ENCODE measurements at regions not wholly inside any gene's neighbourhood (a gene's known extent, or its start where the extent isn't known, plus 50 kb on each side); places are given as distances from the start of the nearest gene placed in this dataset.

DNA sequence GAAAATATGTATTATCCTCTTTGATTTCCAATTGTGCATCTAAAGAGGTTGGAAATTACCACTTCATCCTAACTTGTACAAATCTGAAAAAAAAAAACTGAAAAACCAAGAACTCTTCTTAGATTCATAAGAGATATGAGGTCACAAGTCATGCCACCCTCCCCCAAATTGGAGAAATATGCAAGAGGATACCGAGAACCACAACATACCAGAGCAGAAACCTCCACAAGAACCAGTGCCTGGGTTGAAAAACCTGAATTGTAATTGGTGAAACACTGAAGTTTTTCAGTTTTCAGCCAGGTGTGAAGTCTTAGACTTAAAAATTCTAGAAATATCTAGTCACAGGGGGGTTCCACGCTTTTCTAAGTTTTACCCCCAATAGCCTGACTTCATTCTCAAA is 1029.5 kb upstream of the LRRTM1 start:
- no peak for DNase-seq (ENCODE audit: low spot score)

DNA sequence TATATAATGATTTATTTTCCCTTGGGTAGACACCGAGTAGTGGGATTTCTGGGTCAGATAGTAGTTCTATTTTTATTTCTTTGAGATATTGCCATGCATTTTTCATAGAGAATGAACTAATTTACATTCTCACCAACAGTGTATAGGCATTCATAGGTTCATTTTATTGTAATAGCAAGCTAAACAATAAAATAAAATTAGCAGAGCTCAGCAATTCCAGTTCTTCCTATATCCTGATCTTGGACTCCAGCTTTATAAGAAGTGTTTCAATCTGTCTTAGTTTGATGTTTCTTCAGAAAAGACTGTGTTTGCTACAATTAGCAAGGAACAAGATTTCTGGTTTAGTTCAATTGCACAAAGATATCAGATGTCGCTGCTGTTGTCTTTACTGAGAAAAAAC is 1024.4 kb upstream of the LRRTM1 start:
- no peak for DNase-seq (ENCODE audit: low spot score)

DNA sequence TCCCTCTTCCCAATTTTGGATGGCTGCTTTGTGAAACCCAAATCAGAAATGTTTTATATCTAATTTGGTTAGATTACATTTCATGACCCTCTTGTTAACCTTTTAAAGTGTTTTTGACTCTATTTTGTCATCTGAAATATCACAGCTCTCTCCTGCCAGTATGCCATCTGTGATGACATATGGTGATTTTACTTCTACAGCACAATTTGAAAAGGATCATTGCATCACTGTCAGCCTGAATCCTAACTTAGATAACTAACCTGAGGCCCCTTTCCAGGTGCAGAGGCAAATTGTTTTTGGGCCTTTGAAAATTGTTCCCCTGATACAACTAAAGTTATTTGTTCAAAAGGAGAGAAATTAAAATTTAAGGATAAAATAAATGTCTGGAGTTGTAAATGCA is 1023.4 kb upstream of the LRRTM1 start:
- no peak for DNase-seq (ENCODE audit: low spot score)

DNA sequence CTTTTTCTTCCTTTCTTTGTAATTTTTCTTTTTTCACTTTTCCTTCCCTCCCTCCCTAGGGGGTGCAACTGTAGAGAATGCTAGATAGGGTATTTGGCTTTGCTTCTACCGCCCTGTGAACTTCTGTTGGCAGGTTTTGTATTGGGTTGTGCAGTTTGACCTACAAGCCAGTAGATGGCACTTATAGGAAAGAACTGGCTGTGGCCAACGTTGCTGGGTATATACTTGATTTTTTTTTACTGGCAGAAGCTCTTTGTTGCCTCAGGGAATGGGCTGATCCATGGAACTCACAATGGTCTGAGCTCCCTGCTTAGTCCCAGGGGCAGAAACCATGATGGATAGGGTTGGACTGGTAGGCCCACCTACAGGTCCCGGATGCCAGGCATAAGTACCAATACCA is 1019.5 kb upstream of the LRRTM1 start:
- no peak for DNase-seq (ENCODE audit: low spot score)

DNA sequence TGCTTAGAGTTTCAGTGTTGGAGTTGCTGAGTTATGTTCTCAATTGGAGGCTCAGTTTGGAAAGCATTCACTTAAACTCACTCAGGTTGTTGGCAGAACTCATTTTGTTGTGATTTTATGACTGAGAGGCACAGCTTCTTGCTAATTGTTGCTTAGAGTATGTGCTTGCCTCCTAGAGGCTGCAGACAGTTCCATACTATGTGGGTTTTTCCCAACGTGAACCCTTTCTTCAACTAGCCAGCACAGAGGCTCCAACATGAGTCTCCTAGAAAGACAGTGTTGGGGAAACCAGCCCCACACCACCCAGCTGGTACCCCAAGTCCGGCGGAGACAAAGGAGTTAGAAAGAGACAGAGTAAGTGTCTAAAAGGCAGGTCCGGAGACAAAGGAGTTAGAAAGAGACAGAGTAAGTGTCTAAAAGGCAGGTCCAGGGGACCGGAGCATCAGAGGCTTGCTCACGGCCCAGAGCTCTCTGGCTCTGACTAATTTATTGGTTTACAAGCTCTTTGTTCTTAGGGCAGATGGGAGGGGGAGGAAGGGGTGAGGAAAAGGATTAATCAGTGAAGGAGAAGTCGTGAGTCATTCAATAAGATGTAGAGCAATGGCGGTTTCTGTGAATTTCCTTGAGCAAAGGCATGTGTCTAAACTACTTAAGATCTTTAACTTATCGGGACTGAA is 999.7 kb upstream of the LRRTM1 start:
- no peak for DNase-seq (ENCODE audit: low spot score)

DNA sequence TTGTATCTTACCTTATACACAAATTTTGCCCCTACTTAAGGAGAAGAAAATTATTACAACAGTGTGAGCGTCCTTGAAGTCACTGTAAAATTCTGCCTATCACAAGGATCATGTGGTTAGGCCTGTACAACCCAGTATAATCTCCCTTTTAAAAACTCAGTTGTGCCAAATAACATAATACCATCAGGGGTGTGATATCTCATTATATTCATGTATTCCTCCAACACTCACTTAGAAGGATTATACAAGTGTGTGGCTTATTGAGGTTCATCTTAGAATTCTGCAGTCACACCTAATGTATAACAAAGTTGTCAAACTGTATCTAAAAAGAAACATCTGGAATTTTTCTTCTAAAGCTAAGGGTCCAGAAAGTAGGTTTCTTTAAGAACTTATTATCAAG is 998.8 kb upstream of the LRRTM1 start:
- DNase-seq (ENCODE audit: low spot score), result no peak

DNA sequence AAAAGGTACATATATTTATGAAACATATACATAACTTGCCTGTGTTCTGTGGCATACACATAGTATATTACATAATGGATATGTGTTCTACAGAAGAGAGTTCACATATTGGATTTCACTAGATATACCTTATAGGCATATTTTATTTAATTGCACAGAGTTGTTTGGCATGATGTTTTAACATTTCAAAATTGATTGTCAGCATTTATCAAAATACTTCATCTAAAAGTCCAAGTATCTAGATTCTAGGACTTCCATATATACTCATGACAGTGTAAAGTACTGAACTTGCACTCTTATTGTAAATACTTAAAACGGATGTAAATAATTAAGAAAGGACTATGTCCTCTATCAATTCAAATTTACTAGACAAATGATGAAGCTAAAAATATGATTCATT is 995.3 kb upstream of the LRRTM1 start:
- DNase-seq (ENCODE audit: low spot score), result no peak

DNA sequence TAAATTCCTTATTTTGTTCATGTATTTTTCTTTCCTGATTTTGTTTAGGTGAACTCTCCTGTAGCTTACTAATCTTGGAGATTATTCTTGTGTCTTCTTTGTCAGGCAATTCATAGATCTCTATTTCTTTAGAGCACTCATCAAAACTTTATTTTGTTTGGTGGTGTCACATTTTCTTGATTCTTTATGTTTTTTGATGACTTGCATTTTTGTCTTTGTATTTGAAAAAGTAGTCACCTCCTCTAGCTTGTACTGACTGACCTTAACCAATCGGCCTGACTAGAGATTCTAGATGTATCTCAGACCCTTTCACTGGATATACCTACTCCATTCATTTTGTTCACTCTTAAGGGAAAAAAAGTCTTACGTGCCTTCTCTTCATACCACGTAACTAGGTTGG is 986.3 kb upstream of the LRRTM1 start:
- DNase-seq (ENCODE audit: low spot score), result no peak

DNA sequence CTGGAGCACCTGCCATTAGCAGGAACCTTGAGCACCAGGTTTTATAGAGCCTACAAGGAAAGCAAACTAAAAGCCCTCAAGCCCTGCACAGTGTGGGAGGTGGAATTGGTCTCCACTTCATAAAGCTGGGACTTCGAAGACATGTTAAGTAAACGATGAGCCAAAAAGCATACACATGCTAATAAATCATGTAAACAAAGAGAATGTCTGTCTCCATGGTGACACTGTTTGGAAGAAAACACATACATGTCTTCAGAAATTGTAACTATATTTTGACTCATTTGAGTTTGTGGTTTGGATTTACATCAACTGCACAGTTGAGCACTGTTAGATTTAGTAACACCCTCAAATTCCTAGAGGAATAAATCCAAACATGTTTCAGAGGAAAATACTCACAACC is 978.5 kb upstream of the LRRTM1 start:
- DNase-seq (ENCODE audit: low spot score), result no peak

DNA sequence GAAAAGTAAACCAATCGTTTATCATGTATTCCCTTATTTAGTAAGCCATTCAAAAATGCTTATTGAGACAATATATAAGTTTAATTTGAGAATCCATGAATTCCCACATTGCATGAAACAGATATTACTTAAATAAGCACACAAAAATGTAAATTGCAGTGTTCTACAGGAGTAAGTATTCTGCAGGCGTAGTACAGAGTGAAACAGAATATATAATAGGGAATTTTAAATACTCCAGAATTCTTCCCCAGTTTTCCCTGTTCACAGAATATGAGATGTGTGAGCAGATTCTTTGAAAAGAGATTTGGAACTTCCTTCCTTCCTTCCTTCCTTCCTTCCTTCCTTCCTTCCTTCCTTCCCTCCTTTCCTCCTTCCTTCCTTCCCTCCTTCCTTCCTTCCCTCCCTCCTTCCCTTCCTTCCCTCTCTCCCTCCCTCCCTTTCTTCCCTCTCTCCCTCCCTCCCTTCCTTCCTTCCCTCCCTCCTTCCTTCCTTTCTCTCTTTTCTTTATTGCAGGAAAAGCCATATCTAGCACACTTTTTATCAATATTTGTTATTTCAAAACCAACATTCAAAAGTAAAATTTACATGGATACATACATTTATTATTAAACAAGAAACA is 977.7 kb upstream of the LRRTM1 start:
- no peak for DNase-seq (ENCODE audit: low spot score)

DNA sequence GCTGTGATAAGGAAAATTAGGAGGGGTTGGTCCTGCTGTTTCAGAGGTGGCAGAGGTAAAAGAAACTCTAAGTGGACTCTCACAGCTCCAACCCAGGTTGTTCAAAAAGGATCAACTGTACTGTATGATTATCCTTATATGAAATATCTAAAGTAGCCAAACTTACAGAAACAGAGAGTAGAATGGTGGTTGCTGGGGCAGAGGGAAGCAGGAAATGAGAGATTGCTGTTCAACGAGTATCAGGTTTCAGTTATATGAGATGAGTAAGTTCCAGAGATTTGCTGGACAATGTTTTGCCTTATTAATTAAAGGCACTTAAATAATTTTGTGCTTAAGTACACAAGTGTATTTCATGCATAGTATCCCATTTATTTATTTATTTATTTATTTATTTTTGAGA is 972.0 kb upstream of the LRRTM1 start:
- no peak for DNase-seq (ENCODE audit: low spot score)

DNA sequence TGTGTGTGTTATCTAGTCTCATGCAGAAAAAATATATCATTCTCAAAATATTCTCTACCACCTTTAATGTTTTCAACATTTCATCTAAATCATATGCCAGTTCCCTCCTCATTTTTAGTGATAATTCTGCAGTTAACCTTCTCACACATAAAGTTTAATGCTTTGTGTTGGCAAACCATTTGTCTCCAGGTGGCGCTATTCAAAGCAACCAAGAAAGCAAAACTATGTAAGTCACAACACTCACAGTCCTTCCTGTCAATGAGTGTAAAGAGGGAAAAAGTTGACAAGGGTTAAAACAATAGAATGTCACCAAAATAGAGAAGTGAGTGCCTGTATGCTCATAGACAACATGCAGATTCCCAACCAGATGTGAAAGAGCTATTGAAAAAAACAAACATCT is 961.6 kb upstream of the LRRTM1 start:
- DNase-seq (ENCODE audit: low spot score), result no peak

DNA sequence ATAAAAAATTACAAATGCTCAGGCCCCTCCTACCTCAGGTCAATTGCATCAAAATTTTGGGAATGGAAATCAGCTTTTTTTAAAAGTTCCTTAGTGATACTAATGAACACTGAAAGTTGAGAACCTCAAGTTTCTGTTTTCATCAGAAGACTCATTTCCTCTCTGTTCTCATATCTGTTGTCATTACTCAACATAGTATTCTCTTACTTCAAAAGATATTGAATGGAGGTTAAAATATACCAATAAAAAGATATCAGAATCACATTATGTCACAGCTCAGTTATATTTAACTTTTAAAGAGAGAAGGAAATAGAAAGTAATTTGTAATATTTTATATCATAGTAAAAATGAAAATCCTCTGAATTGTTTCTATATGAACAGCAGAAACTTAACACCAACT is 959.4 kb upstream of the LRRTM1 start:
- DNase-seq (ENCODE audit: low spot score), result no peak

DNA sequence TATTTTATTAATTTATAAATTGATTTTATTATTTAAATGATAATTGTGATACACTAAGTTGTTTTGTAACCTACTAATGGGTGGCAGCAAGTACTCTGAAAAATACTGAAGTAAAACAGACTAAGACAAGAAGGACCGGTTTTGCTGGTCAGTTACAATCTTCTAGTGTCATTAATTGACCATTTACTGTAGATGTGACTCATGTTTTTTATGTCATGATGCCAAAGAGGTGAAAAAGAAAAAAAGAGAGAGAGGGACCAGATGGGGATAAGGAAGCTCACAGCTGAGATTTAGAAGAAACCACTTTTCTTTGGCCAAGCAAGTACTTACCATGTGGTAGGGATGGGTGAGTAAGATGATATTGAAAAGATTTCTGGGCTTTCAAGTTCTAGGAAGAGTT is 955.8 kb upstream of the LRRTM1 start:
- no peak for DNase-seq (ENCODE audit: low spot score)

DNA sequence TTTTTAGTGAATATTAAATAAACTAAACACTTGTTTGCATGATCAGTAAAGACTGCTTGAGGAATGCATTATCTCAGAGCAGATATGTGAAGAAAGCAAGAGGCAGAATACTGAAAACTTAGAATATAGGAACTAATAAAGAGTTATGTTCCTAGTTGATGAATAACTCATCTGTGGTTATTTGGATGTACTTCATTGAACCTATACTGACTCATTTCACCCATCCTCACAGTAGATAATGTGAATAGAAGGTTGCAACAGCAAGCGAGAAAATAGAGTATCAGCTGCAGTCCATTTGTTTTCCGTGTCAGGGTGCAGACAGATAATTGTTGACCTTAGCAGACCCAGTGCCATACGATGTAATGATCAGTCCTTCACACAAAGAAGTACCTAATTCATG is 945.7 kb upstream of the LRRTM1 start:
- DNase-seq (ENCODE audit: low spot score), result no peak

DNA sequence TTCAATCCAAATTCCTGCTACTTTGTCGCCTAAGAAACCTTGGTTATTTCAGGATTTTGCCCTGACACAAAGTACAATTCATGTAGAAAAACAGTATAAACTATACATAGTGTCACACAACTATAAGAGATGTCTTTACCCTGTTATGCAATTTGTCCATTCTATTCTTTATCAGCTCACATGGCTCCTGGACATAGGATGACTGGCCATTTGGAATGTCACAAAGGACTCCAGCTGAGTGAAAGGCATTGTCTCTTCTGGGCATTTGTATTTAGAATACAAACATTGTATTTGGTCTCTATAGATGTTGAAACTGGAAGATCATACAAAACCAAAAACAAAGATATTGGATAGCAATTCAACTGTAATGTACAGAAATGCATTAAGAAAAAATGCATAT is 944.6 kb upstream of the LRRTM1 start:
- no peak for DNase-seq (ENCODE audit: low spot score)

DNA sequence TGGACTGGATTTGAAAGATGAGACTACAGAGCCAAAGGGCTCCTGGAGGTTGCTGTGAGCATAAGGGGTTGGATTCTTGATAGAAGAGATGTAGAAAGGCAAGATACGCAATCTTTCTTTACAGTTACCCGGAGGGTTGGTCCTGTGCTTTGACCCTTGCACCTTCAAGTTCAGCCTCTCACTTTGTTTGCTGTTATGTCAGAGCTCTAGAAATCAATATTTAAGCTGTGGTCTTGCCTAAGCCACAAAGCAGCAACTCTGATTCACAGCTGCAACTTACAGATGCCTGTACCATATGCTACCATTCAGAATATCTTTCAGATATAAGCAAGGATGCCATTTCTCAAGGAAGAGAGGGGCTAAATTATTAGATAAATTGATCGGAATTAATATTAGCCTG is 943.1 kb upstream of the LRRTM1 start:
- no peak for DNase-seq (ENCODE audit: low spot score)

DNA sequence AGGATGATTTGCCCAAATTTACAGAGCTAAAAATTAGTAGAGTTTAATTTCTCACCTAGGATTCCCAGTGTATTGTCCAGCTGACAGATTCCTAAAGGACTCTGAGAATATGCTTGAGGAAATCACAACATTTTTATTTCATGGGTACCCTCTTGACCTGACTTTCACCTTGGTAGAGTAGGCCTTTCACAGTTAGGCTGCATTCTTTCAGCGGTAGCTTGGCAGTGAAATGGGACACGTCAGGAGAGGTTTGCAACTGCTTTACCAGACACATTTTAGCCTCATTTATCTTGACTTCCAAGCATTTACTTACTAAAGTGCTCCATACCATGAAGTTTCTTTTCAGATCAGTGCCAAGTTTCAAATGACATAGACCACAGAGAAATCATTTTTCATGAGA is 937.9 kb upstream of the LRRTM1 start:
- no peak for DNase-seq (ENCODE audit: low spot score)

DNA sequence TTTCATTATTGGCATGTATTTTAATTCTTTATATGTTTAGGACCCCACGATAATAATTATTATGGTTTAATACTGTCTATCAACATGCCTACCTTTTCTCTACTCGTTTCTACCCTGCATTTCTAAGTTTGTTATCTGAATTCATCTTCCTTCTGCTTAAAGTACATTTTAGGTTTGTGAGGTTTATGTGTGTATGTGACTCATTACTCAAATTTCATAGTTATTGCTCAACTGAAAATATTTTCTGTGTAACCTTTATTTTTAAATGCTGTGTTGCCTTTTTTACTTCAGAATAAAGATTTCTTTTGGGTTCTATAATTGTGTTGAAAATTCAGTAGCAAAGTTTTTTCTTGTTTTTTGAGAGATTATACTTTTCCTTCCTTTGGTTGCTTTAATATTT is 933.9 kb upstream of the LRRTM1 start:
- no peak for DNase-seq (ENCODE audit: low spot score)

DNA sequence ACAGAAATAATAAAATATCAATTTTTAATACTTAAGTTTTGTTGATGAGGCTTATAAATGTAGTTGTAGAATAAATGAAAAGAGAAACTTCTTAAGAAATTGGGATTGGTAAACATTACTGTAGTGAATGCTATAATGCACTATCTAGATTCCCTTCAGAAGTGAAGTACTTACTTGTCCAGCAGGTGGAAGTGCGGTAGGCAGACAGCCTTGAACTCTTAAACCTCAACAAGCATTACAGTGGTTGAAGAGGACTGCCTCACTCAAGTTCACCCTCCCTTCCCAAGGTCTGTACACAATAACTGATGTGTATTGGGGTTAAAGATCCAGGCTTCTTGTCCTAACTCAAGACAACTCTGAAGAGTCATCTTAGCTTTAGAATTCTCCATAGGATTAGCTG is 931.0 kb upstream of the LRRTM1 start:
- DNase-seq (ENCODE audit: low spot score), result no peak

DNA sequence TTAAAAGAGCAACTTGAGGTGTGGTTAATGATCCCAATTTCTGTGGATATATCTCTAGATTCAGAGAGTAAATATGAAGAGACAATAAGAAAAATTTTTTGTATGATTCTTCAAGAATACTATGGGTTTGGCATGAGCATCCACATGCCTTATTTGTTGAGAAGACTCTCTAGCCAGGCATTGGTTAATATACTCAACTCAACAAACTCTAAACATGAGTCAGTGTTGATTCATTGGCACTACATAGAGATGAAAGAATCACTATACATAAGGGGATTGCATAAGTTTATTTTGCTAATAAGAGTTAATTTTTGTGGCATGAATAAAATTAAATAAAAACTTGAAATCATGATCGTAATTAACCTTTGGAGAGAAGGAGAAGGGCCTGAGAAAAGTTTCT is 930.2 kb upstream of the LRRTM1 start:
- no peak for DNase-seq (ENCODE audit: low spot score)

DNA sequence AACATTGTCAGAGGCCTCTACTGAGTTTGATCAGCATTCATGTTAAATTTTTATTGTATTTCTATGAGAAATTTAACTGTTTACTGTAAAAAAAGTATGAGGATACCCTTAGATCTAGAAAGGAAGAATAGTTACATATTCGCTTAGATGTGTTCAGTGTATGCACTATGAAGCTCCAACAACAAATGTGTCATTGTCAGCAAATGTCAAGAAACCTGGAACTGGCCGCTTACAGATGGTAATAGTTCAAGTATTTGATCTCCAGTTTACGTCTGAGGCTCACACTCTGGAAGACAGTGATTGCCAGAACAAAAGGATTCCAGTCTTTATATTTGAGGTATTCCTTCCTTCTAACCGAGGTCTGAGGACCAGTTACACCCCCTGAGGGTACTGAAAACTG is 921.2 kb upstream of the LRRTM1 start:
- DNase-seq (ENCODE audit: low spot score), result no peak

DNA sequence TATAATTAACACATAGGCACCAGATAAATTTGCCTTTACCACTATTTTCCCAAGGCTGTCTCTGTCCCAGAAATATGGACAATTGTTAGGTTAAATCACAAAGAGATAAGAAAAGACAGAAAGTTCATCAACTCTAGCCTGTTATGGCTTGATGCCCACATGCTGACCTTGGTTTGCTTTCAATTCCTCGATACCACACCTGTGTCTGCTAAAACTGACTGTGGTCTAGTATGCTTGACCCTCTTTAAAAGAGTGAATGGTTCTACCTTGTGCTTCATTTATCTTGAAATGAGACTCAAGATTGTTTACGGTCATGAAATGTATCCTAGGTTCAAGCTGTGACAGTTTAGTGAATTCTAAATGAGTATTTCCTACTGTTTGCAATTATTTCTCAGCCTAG is 909.0 kb upstream of the LRRTM1 start:
- DNase-seq (ENCODE audit: low spot score), result no peak

DNA sequence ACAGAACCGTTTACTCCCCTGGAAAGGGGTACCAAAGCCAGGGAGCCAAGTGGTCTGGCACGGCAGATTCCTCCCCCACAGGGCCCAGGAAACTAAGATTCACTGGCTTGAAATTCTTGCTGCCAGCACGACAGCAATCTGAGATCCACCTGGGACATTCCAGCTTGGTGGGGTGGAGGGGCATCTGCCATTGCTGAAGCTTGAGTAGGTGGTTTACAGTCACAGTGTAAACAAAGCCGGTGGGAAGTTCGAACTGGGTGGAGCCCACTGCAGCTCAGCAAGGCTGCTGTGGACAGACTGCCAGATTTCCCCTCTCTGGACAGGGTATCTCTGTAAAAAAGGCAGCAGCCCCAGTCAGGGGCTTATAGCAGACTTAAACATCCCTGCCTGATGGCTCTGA is 901.7 kb upstream of the LRRTM1 start:
- no peak for DNase-seq (ENCODE audit: low spot score)

All from CD4-positive, alpha-beta T cell treated with Interleukin-6 at 100 ng/mL for 8 hours (primary cell).